Mucosa of descending colon (tissue), 3 donors: ENCODE measurements at regions not wholly inside any gene's neighbourhood (a gene's known extent, or its start where the extent isn't known, plus 50 kb on each side); places are given as distances from the start of the nearest gene placed in this dataset.

Experiments used
- ATAC-seq: fragments of 200-7000 bp; cut with Tn5 transposase; one replicate; pipeline ENCODE4 v1.9.1; 2020; ENCODE audit warnings: mild to moderate bottlenecking, moderate library complexity
- DNase-seq, 3 donors: peaks; one replicate each; pipeline ENCODE4 v3.0.0-alpha.2; 2020
- H3K36me3 ChIP-seq: fragments of 200-600 bp; one replicate; pipeline ENCODE4 v1.8.0; 2021; ENCODE audit warnings: low read depth, mild to moderate bottlenecking
- H3K4me1 ChIP-seq: fragments of 200-600 bp; one replicate; pipeline ENCODE4 v1.8.0; 2021; ENCODE audit warnings: low read depth, mild to moderate bottlenecking
- H3K4me3 ChIP-seq: fragments of 200-600 bp; one replicate; pipeline ENCODE4 v1.8.0; 2021; ENCODE audit warnings: mild to moderate bottlenecking
- H3K9me3 ChIP-seq: fragments of 200-600 bp; one replicate; pipeline ENCODE4 v1.8.0; 2021; ENCODE audit warnings: mild to moderate bottlenecking
- intact Hi-C, 2 donors: fragments of 100-400 bp; cut with DNase I in 1 of 2; cut with micrococcal nuclease in 1 of 2; formaldehyde crosslinking; loops; one replicate each; pipeline versions ENCODE4 v1.11.0 to v1.11.1; 2022; cut with DNase I, micrococcal nuclease
- TF ChIP-seq, protein P1 (sequence below): fragments of 200-600 bp; IDR thresholded peaks from one replicate; pipeline ENCODE4 v1.8.0; 2022; ENCODE audit warnings: antibody characterized with exemption, mild to moderate bottlenecking
- donor health status: DM: no; HTN: no; CAD: no; lungs with moderate emphysema.
- donor health status: DM: no; HTN: no; CAD: no.
- donor health status: DM: no; HTN: yes; CAD: no.

DNA sequence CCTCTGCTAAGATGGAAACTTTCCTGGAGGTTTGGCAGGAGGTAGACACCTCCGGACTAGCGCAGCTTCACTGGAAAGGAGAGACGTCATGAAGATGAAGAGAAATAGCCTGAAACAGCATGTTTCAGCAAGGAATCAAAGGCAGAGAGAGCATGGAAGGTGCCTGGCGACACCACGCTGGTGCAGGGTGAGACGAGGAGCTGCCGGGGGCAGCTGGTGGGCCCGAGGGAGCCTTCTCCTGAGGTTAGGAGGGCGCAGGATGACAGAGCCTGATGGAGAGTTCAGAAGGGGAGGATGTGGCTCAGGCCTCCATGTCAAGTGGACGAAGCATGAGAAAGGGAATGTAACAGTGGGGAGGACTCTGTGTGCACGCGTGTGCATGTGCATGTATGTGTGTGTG is 113.6 kb downstream of the TPRA1 start:
- no peaks in the 10 kb centered on the region for H3K36me3 ChIP-seq
- intact Hi-C loops: no loop called here
- TF ChIP-seq, protein P1, sequence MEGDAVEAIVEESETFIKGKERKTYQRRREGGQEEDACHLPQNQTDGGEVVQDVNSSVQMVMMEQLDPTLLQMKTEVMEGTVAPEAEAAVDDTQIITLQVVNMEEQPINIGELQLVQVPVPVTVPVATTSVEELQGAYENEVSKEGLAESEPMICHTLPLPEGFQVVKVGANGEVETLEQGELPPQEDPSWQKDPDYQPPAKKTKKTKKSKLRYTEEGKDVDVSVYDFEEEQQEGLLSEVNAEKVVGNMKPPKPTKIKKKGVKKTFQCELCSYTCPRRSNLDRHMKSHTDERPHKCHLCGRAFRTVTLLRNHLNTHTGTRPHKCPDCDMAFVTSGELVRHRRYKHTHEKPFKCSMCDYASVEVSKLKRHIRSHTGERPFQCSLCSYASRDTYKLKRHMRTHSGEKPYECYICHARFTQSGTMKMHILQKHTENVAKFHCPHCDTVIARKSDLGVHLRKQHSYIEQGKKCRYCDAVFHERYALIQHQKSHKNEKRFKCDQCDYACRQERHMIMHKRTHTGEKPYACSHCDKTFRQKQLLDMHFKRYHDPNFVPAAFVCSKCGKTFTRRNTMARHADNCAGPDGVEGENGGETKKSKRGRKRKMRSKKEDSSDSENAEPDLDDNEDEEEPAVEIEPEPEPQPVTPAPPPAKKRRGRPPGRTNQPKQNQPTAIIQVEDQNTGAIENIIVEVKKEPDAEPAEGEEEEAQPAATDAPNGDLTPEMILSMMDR: no peak
- ATAC-seq: no peak
- no peaks in the 10 kb centered on the region for H3K9me3 ChIP-seq
- DNase-seq: no peak
- H3K4me1 ChIP-seq: no peaks in the 10 kb centered on the region
- H3K4me3 ChIP-seq: no peak overlapping the region

DNA sequence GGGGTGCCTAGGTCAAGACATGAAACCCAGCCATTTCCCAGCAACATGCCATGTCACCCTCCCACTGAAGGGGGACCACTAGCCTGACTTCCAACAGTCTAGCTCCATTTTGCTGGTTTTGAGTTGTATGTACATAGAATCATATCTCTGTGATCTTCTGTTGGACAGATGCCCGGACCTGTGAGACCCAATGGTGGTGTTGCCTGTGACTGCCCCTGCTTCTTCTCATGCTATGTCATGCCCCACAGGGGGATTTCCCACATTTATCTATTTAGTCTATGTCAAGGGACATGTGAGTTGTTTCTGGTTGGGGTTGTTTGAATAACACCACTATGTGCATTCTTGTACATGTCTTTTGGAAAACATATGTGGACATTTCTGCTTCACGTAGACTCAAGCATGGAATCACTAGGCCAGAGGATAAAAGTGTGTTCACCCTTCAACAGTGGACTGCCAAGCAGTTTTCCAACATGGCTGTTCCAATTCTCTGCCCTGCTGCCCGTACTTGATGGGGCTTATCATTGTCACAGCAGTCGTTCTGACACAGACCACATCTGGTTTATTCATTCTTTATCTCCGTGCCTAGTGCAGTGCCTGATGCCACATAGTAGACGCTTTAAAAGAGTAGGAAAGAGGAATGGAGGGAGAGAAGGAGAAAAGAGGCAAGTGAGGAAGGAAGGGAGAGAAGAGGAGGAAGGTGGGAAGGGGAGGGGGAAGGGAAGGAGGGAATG is 114.4 kb downstream of the TPRA1 start:
- TF ChIP-seq, protein P1: no peak
- Histone ChIP-seq H3K4me3 (no peak overlapping the region), H3K9me3 (no peaks in the 10 kb centered on the region), H3K4me1 (no peaks in the 10 kb centered on the region), H3K36me3 (no peaks in the 10 kb centered on the region)
- ATAC-seq: no peak
- DNase-seq: no peak
- intact Hi-C loops: no loop called here

DNA sequence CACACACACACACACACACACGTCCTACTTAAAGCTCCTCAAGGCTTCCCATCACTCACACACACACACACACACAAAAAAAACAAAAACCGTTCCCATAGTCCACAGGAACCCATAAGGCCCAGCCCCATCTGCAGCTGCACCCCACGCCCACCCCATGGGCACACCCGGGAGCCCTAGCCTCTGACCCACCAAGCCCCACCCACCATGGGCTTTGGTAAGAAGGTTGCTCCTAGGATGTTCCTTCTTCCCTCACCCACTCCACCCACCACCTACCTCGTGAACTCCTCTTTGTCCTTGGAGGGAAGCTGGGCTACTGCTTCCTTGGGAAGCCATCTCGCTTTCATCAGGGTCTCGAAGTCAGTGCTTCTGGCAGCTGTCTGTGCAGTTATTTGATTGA is 115.1 kb downstream of the TPRA1 start:
- ATAC-seq (no peak), DNase-seq (no peak)

DNA sequence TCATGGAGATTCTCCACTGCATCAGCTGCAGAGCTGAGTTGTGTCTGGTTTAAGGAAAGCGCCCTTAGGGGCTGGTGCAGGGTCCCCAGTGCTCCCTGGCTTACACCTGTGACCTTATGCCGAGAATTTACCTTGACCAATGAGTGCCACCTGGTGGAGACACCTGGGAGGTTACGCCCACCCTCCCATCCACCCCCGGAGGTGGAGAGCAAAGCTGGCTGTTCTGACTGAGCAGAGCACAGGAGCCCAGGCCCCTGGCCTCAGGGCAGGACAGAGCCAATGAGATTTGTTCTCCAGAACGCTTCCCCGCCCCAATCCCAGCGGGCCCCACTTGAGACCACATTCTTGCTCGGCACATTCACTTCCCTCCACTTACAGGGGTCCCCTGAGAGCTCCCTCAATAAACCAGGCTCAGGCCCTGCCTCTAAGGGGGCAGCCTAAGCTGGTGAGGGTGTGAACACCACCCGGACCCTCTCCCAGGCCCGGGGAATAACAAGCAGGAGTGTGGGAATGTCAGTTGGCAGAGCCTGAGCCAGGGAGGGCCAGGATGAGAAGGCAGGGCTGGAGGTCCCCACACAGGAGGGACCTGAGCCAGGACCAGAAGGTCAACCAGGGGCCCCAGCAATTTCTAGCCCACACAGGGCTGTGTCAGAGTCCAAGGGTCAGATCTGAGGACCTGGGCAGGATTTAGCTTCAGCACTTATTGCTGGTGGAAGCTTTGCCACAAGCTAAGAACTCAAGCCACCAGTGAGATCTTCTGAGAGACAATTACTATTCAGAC is 117.1 kb downstream of the TPRA1 start:
- H3K9me3 ChIP-seq: no peaks in the 10 kb centered on the region
- intact Hi-C loops: no loop called here
- H3K4me1 ChIP-seq: no peaks in the 10 kb centered on the region
- ATAC-seq (peak; percentile 59), DNase-seq (peak in 2 of 3 donors; percentile 36 to 42)
- no peaks in the 10 kb centered on the region for H3K36me3 ChIP-seq
- H3K4me3 ChIP-seq: no peak overlapping the region
- TF ChIP-seq, protein P1: no peak

More for the DNA sequence above, 115.1 kb downstream of the TPRA1 start:
- Histone ChIP-seq H3K4me1 (no peaks in the 10 kb centered on the region), H3K4me3 (no peak overlapping the region), H3K9me3 (no peaks in the 10 kb centered on the region), H3K36me3 (no peaks in the 10 kb centered on the region)
- intact Hi-C loops: no loop called here
- TF ChIP-seq, protein P1: no peak

DNA sequence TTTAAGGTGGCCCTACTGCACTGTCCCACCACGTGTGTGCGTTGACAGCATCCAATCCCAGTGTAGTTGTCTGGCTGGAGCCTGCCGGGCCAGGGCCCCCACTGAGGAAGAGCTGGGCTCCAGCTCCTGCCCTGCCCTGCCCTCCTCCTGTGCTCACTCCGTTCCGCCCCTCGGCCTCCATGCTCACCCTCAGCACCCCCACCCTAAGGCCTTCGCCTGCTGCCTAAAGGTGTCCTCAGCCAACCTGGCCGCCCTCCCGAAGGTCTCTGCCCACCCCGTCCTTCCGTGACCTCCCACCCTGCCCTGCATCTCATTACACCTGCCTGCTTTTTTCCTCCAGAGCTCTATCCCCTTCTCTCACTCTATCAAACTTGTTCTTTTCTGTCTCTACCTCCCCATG is 118.0 kb downstream of the TPRA1 start:
- intact Hi-C loops: no loop called here
- H3K36me3 ChIP-seq: no peaks in the 10 kb centered on the region
- ATAC-seq: no peak
- no peak for DNase-seq
- H3K9me3 ChIP-seq: no peaks in the 10 kb centered on the region
- H3K4me3 ChIP-seq: no peak overlapping the region
- H3K4me1 ChIP-seq: no peaks in the 10 kb centered on the region
- TF ChIP-seq, protein P1: no peak
